ENCODE measurements at regions not wholly inside any gene's neighbourhood (a gene's known extent, or its start where the extent isn't known, plus 50 kb on each side); places are given as distances from the start of the nearest gene placed in this dataset.

- TF ChIP-seq POLR2A (IDR thresholded peaks at IDR 0.05; ENCODE audit: low read depth, low read length) (peak; percentile 51; the same call in 1 of the 2 replicates), POLR2AphosphoS5 (IDR thresholded peaks at IDR 0.05; ENCODE audit: low read depth, low read length) (peak; percentile 80), SPI1 (IDR thresholded peaks at IDR 0.05; ENCODE audit: low read depth, low read length) (peak; percentile 95)
Observed at GRCh38 chr16:85227084-85227945, 115.0 kb upstream of the CIBAR2 start.

Data from GM12891 (cell line).